HuH-7 (cell line): ENCODE measurements at regions not wholly inside any gene's neighbourhood (a gene's known extent, or its start where the extent isn't known, plus 50 kb on each side); places are given as distances from the start of the nearest gene placed in this dataset.
"Not testable (repeated sequence)": the region's sequence is repeated elsewhere in the genome, so short reads cannot be mapped to it uniquely, and the experiment has no call there.

Experiments
- DNase-seq: peaks from one replicate; pipeline ENCODE4 v3.0.0; 2011; ENCODE audit warnings: low spot score

- no peak for DNase-seq
These were observed 92.9 kb upstream of the TLL1 start for GRCh38 chr4:165779950-165780670.

GRCh38 chr4:165780735-165781134 is 92.3 kb upstream of the TLL1 start:
- DNase-seq = no peak

- no peak for DNase-seq
These were observed 90.4 kb upstream of the TLL1 start for GRCh38 chr4:165782623-165783022.

GRCh38 chr4:165783626-165784025 is 89.4 kb upstream of the TLL1 start:
- DNase-seq = no peak

- DNase-seq = no peak
These were observed 88.4 kb upstream of the TLL1 start for GRCh38 chr4:165784672-165785071.

GRCh38 chr4:165785337-165785736 is 87.7 kb upstream of the TLL1 start:
- no peak for DNase-seq

- DNase-seq = no peak
These were observed 85.3 kb upstream of the TLL1 start for GRCh38 chr4:165787516-165788274.

GRCh38 chr4:165788686-165789463 is 84.2 kb upstream of the TLL1 start:
- DNase-seq = no peak

- no peak for DNase-seq
These were observed 79.8 kb upstream of the TLL1 start for GRCh38 chr4:165793236-165793635.

- DNase-seq = no peak
These were observed 78.2 kb upstream of the TLL1 start for GRCh38 chr4:165794834-165795233.

- DNase-seq = no peak
These were observed 73.6 kb upstream of the TLL1 start for GRCh38 chr4:165799384-165799815.

GRCh38 chr4:165802452-165802851 is 70.6 kb upstream of the TLL1 start:
- no peak for DNase-seq

GRCh38 chr4:165803005-165803404 is 70.0 kb upstream of the TLL1 start:
- DNase-seq = no peak

GRCh38 chr4:165805406-165805805 is 67.6 kb upstream of the TLL1 start:
- DNase-seq = no peak

GRCh38 chr4:165806613-165807012 is 66.4 kb upstream of the TLL1 start:
- no peak for DNase-seq

GRCh38 chr4:165810726-165811125 is 62.3 kb upstream of the TLL1 start:
- DNase-seq = no peak

GRCh38 chr4:165813606-165814005 is 59.4 kb upstream of the TLL1 start:
- no peak for DNase-seq

- DNase-seq = no peak
These were observed 58.6 kb upstream of the TLL1 start for GRCh38 chr4:165814256-165815020.

- DNase-seq = not testable (repeated sequence)
These were observed 53.9 kb upstream of the TLL1 start for GRCh38 chr4:165819126-165819525.
